ENCODE measurements at regions not wholly inside any gene's neighbourhood (a gene's known extent, or its start where the extent isn't known, plus 50 kb on each side); places are given as distances from the start of the nearest gene placed in this dataset.

GRCh38 chr7:10723832-10724231, 249.8 kb upstream of the PHF14 start:
- TF ChIP-seq, protein P1, sequence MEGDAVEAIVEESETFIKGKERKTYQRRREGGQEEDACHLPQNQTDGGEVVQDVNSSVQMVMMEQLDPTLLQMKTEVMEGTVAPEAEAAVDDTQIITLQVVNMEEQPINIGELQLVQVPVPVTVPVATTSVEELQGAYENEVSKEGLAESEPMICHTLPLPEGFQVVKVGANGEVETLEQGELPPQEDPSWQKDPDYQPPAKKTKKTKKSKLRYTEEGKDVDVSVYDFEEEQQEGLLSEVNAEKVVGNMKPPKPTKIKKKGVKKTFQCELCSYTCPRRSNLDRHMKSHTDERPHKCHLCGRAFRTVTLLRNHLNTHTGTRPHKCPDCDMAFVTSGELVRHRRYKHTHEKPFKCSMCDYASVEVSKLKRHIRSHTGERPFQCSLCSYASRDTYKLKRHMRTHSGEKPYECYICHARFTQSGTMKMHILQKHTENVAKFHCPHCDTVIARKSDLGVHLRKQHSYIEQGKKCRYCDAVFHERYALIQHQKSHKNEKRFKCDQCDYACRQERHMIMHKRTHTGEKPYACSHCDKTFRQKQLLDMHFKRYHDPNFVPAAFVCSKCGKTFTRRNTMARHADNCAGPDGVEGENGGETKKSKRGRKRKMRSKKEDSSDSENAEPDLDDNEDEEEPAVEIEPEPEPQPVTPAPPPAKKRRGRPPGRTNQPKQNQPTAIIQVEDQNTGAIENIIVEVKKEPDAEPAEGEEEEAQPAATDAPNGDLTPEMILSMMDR (IDR thresholded peaks at IDR 0.05) = no peak
- TF ChIP-seq ZFX (IDR thresholded peaks at IDR 0.05; ENCODE audit: borderline replicate concordance) = no peak
